ENCODE measurements at regions not wholly inside any gene's neighbourhood (a gene's known extent, or its start where the extent isn't known, plus 50 kb on each side); places are given as distances from the start of the nearest gene placed in this dataset.

DNA sequence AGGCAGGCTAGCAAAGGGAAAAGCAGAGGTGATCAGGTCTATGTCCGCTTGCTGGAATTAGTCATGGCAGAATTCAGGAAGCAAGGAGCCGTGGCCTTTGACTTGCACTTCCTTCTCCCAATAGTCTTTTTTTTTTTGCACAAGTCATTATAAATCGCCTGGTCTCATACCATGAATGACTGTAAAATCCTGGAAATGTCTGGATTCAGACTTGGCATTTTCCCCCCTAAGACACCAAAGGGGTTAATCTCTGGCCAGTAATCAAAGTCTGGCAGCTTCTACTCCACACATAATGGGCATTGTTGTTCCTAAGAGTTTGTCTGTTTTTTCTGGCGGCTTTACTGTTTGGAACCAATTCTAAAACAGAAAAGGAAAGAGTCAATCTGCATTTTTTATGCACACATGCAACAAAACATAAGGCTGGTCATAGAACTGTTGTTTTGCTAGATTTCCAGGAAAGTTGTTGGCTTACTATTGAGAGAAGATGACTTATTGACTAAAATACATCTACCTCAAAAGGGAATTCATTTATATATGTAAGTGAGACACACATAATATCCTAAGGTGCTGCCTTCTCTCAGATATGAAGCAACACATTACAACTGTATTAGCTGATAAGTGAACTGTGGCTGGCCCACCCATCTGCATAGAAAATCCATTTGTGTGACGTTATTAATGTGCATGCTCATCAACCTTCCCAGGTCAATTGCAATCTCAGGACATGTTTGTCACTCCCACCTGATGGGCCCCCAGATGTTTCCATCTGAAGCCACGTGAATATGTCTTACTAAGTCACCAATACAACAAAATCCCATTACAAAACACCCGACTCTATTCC lies 157.3 kb downstream of the BTG1 start:
- Histone ChIP-seq H3K27ac (no peak overlapping the region), H3K4me2 (no peak overlapping the region), H3K79me2 (no peaks in the 10 kb centered on the region), H2AFZ (no peak overlapping the region), H3K27me3 (no peaks in the 10 kb centered on the region), H3K4me1 (ENCODE audit: insufficient read depth) (no peaks in the 10 kb centered on the region), H3K4me3 (no peak overlapping the region), H4K20me1 (ENCODE audit: insufficient read depth, poor library complexity, severe bottlenecking) (no peaks in the 10 kb centered on the region), H3K36me3 (replicated peaks; ENCODE audit: insufficient read depth, low read depth) (no peaks in the 10 kb centered on the region), H3K9me2 (replicated peaks; ENCODE audit: insufficient read depth) (no peaks in the 10 kb centered on the region), H3K9me3 (ENCODE audit: low read depth) (no peaks in the 10 kb centered on the region)
- no peak for TF ChIP-seq EZH2 (IDR thresholded peaks at IDR 0.05; ENCODE audit: borderline replicate concordance)
- DNase-seq (ENCODE audit: low spot score), result no peak
- 78% methylated on average over 7 of the region's 7 CpGs for WGBS (ENCODE audit: low lambda C conversion rate, missing lambda C conversion rate)

DNA sequence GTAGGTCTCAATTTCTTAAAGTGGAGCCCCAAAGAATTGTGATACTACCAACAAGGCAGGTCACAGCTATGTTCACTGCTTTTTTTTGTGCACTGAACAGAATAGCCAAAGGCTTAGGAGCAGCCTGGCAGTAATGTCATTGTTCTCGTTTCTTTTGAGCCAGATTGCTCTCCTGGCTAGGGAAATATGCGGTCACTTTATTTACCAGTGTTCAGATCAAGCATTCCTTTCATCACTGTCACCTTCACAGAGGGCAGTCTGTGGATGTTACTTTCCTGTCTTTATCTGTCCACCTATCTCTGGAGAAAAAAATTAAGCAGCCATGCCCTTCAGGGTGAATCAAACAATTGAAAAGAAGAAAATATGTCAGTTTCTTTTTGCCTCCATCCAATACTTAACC lies 159.6 kb downstream of the BTG1 start:
- Histone ChIP-seq H3K9me2 (replicated peaks; ENCODE audit: insufficient read depth) (no peaks in the 10 kb centered on the region), H3K27me3 (no peaks in the 10 kb centered on the region), H3K36me3 (replicated peaks; ENCODE audit: insufficient read depth, low read depth) (no peaks in the 10 kb centered on the region), H3K27ac (no peak overlapping the region), H3K79me2 (no peaks in the 10 kb centered on the region), H3K4me1 (ENCODE audit: insufficient read depth) (no peaks in the 10 kb centered on the region), H3K4me3 (no peak overlapping the region), H4K20me1 (ENCODE audit: insufficient read depth, poor library complexity, severe bottlenecking) (no peaks in the 10 kb centered on the region), H3K9me3 (ENCODE audit: low read depth) (no peaks in the 10 kb centered on the region), H2AFZ (no peak overlapping the region), H3K4me2 (no peak overlapping the region)
- DNase-seq (ENCODE audit: low spot score), result no peak
- WGBS (ENCODE audit: low lambda C conversion rate, missing lambda C conversion rate), result 38% methylated on average over 2 of the region's 2 CpGs
- TF ChIP-seq EZH2 (IDR thresholded peaks at IDR 0.05; ENCODE audit: borderline replicate concordance), result no peak
- TF ChIP-seq, protein P1, sequence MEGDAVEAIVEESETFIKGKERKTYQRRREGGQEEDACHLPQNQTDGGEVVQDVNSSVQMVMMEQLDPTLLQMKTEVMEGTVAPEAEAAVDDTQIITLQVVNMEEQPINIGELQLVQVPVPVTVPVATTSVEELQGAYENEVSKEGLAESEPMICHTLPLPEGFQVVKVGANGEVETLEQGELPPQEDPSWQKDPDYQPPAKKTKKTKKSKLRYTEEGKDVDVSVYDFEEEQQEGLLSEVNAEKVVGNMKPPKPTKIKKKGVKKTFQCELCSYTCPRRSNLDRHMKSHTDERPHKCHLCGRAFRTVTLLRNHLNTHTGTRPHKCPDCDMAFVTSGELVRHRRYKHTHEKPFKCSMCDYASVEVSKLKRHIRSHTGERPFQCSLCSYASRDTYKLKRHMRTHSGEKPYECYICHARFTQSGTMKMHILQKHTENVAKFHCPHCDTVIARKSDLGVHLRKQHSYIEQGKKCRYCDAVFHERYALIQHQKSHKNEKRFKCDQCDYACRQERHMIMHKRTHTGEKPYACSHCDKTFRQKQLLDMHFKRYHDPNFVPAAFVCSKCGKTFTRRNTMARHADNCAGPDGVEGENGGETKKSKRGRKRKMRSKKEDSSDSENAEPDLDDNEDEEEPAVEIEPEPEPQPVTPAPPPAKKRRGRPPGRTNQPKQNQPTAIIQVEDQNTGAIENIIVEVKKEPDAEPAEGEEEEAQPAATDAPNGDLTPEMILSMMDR (IDR thresholded peaks at IDR 0.05; ENCODE audit: poor library complexity), result no peak
- TF ChIP-seq EZH2phosphoT487 (IDR thresholded peaks at IDR 0.05; ENCODE audit: low read depth, severe bottlenecking, unreplicated experiment), result no peak

GRCh38 chr12:91985002-91985787 lies 160.5 kb downstream of the BTG1 start:
- 72% methylated on average over 8 of the region's 8 CpGs for WGBS (ENCODE audit: low lambda C conversion rate, missing lambda C conversion rate)
- DNase-seq (ENCODE audit: low spot score), result no peak

More at GRCh38 chr12:91985002-91985787, 160.5 kb downstream of the BTG1 start:
- Histone ChIP-seq H2AFZ (no peak overlapping the region), H4K20me1 (ENCODE audit: insufficient read depth, poor library complexity, severe bottlenecking) (no peaks in the 10 kb centered on the region), H3K4me1 (ENCODE audit: insufficient read depth) (no peaks in the 10 kb centered on the region), H3K4me2 (no peak overlapping the region), H3K9me3 (ENCODE audit: low read depth) (no peaks in the 10 kb centered on the region), H3K79me2 (no peaks in the 10 kb centered on the region), H3K27me3 (no peaks in the 10 kb centered on the region), H3K36me3 (replicated peaks; ENCODE audit: insufficient read depth, low read depth) (no peaks in the 10 kb centered on the region), H3K4me3 (no peak overlapping the region), H3K27ac (no peak overlapping the region), H3K9me2 (replicated peaks; ENCODE audit: insufficient read depth) (no peaks in the 10 kb centered on the region)
- TF ChIP-seq, protein P1 (IDR thresholded peaks at IDR 0.05; ENCODE audit: poor library complexity), result no peak
- TF ChIP-seq EZH2 (IDR thresholded peaks at IDR 0.05; ENCODE audit: borderline replicate concordance) (no peak), EZH2phosphoT487 (IDR thresholded peaks at IDR 0.05; ENCODE audit: low read depth, severe bottlenecking, unreplicated experiment) (no peak)

Measured in hepatocyte (in vitro differentiated cells).